HEK293 (cell line): ENCODE measurements at regions not wholly inside any gene's neighbourhood (a gene's known extent, or its start where the extent isn't known, plus 50 kb on each side); places are given as distances from the start of the nearest gene placed in this dataset.

Source experiments
- CTCF ChIA-PET: fragments of 350-600 bp; formaldehyde crosslinking; extraction: SDS; loops from one replicate; lab custom pipeline; 2021; ENCODE audit warnings: antibody characterized with exemption; lab: Yijun Ruan, JAX
- POLR2A ChIA-PET: fragments of 300-600 bp; formaldehyde crosslinking; extraction: SDS; loops from one replicate; lab custom pipeline; 2020; ENCODE audit warnings: antibody characterized with exemption, inconsistent platforms; lab: Yijun Ruan, JAX
- H3K27ac ChIP-seq: fragments of 200-500 bp; sonication (Bioruptor generic); 2 replicates; pipeline ENCODE4 v1.5.1; 2014; ENCODE audit warnings: low read depth, low read length, control low read depth, inconsistent platforms; ENCODE audit errors: extremely low read depth
- H3K36me3 ChIP-seq, 2 experiments: fragments of 200-500 bp in 1 of 2; sonication (Bioruptor generic) in 1 of 2; 1 replicate in 1 of 2; 2 replicates in 1 of 2; pipeline ENCODE4 v1.5.1; 2014 to 2017; ENCODE audit warnings: inconsistent platforms in 2 of 2, low read length in 2 of 2; ENCODE audit not compliant: control insufficient read depth in 2 of 2, insufficient read depth in 1 of 2
- H3K4me1 ChIP-seq: fragments of 200-500 bp; sonication (Bioruptor generic); 2 replicates; pipeline ENCODE4 v1.5.1; 2014; ENCODE audit warnings: mild to moderate bottlenecking, low read length, inconsistent platforms; ENCODE audit not compliant: control insufficient read depth, insufficient read depth
- H3K4me3 ChIP-seq: 2 replicates; pipeline ENCODE4 v1.5.1; 2011; ENCODE audit warnings: low read depth, mild to moderate bottlenecking, control low read depth, low read length, moderate library complexity
- H3K9me3 ChIP-seq: fragments of 200-500 bp; sonication (Bioruptor generic); 2 replicates; pipeline ENCODE4 v1.5.1; 2014; ENCODE audit warnings: low read depth, low read length, inconsistent platforms; ENCODE audit not compliant: control insufficient read depth, insufficient read depth
- IKZF3 ChIP-seq: fragments of 450-650 bp; IDR thresholded peaks from 2 replicates; pipeline ENCODE4 v1.5.0; 2018; ENCODE audit warnings: missing biosample characterization, mild to moderate bottlenecking, missing genetic modification characterization, moderate library complexity
- KLF10 ChIP-seq: fragments of 450-650 bp; IDR thresholded peaks from 2 replicates; pipeline ENCODE4 v1.5.1; 2018; ENCODE audit warnings: missing biosample characterization, mild to moderate bottlenecking, missing genetic modification characterization
- OSR2 ChIP-seq: fragments of 450-650 bp; formaldehyde crosslinking; IDR thresholded peaks from 2 replicates; pipeline ENCODE4 v1.5.1; 2016; ENCODE audit warnings: missing biosample characterization, missing genetic modification characterization
- SCRT1 ChIP-seq: fragments of 450-650 bp; formaldehyde crosslinking; IDR thresholded peaks from 2 replicates; pipeline ENCODE4 v1.5.1; 2016; ENCODE audit warnings: missing biosample characterization, missing genetic modification characterization, borderline replicate concordance
- TRIM28 ChIP-seq: IDR thresholded peaks from 2 replicates; pipeline ENCODE4 v1.6.1; 2011; ENCODE audit warnings: low read length, control low read depth, borderline replicate concordance
- ZFP3 ChIP-seq: fragments of 450-650 bp; formaldehyde crosslinking; IDR thresholded peaks from 2 replicates; pipeline ENCODE4 v1.5.1; 2016; ENCODE audit warnings: low read depth, missing biosample characterization, missing genetic modification characterization
- ZNF184 ChIP-seq: fragments of 450-650 bp; IDR thresholded peaks from 2 replicates; pipeline ENCODE4 v1.5.1; 2018; ENCODE audit warnings: missing biosample characterization, mild to moderate bottlenecking, missing genetic modification characterization
- ZNF335 ChIP-seq: fragments of 450-650 bp; formaldehyde crosslinking; conservative IDR thresholded peaks from 2 replicates; pipeline ENCODE4 v1.5.1; 2016; ENCODE audit warnings: missing biosample characterization, missing genetic modification characterization
- ZNF423 ChIP-seq: fragments of 450-650 bp; formaldehyde crosslinking; IDR thresholded peaks from 2 replicates; pipeline ENCODE4 v1.5.1; 2016; ENCODE audit warnings: missing biosample characterization, missing genetic modification characterization
- ZNF473 ChIP-seq: fragments of 450-650 bp; formaldehyde crosslinking; IDR thresholded peaks from 2 replicates; pipeline ENCODE4 v1.5.1; 2017; ENCODE audit warnings: missing biosample characterization, missing genetic modification characterization
- ZNF561 ChIP-seq: fragments of 450-650 bp; IDR thresholded peaks from 2 replicates; pipeline ENCODE4 v1.5.1; 2018; ENCODE audit warnings: missing biosample characterization, missing genetic modification characterization, borderline replicate concordance
- ZNF660 ChIP-seq: fragments of 450-650 bp; IDR thresholded peaks from 2 replicates; pipeline ENCODE4 v1.5.1; 2018; ENCODE audit warnings: missing biosample characterization, mild to moderate bottlenecking, missing genetic modification characterization
- TF ChIP-seq, protein P1 (sequence below): fragments of 450-650 bp; formaldehyde crosslinking; IDR thresholded peaks from 2 replicates; pipeline ENCODE4 v1.5.1; 2016; ENCODE audit warnings: missing biosample characterization, missing genetic modification characterization, low read depth
- TF ChIP-seq, protein P2 (sequence below): fragments of 450-650 bp; formaldehyde crosslinking; IDR thresholded peaks from 2 replicates; pipeline ENCODE4 v1.5.1; 2016; ENCODE audit warnings: missing biosample characterization, missing genetic modification characterization
- TF ChIP-seq, protein P3 (sequence below): fragments of 450-650 bp; formaldehyde crosslinking; optimal IDR thresholded peaks from 2 replicates; pipeline ENCODE3; 2016; ENCODE audit warnings: missing biosample characterization, mild to moderate bottlenecking, missing genetic modification characterization
- TF ChIP-seq, protein P4 (sequence below): fragments of 450-650 bp; formaldehyde crosslinking; IDR thresholded peaks from 2 replicates; pipeline ENCODE4 v1.5.1; 2017; ENCODE audit warnings: missing biosample characterization, missing genetic modification characterization
- TF ChIP-seq, protein P5 (sequence below): sonication (generic); formaldehyde crosslinking; IDR thresholded peaks from 2 replicates; pipeline ENCODE4 v1.8.1; 2022; ENCODE audit warnings: mild to moderate bottlenecking, moderate library complexity, missing genetic modification reagents

DNA sequence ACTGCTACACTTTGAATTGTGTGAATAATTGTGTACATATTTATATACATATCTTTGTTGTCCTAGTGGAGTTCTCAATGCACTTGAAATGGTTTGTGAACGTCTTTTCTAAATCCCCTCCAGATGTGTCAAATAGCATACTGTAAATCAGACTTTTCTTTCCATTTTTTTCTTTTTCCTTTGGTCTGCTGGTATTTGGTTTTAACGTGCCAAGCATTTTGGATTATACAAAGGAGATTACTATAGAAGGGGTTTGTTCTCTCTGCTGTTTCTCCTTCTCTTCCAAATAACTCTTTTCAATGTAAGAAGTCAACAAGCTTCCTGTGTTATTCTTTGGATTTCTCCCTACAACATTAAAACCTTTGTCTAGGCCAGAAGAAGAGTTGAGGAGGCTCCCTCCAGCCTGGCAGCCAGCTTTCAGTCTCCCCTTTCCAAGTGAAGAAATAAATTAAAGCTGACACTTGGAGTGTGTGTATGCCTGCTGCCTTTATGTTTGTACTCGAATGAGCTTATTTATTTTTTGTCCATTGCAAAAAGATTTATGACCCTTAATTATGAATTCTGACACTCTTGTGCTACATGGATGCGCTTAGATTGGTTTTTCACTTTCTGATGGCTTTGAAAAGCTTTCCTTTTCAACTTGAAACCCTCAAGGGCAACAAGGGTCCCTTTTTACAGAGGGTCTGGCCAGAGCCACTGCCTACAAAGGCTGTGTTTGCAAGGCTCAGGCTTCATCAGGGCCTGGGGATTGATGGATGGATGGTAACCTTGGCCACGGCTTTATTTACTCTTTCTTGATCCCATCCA is 107.8 kb downstream of the RAB18 start (continued):
- TF ChIP-seq, protein P1, sequence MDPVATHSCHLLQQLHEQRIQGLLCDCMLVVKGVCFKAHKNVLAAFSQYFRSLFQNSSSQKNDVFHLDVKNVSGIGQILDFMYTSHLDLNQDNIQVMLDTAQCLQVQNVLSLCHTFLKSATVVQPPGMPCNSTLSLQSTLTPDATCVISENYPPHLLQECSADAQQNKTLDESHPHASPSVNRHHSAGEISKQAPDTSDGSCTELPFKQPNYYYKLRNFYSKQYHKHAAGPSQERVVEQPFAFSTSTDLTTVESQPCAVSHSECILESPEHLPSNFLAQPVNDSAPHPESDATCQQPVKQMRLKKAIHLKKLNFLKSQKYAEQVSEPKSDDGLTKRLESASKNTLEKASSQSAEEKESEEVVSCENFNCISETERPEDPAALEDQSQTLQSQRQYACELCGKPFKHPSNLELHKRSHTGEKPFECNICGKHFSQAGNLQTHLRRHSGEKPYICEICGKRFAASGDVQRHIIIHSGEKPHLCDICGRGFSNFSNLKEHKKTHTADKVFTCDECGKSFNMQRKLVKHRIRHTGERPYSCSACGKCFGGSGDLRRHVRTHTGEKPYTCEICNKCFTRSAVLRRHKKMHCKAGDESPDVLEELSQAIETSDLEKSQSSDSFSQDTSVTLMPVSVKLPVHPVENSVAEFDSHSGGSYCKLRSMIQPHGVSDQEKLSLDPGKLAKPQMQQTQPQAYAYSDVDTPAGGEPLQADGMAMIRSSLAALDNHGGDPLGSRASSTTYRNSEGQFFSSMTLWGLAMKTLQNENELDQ (tag by site-specific recombination): no peak
- no peak for TF ChIP-seq ZNF335 (tag by site-specific recombination)
- TF ChIP-seq, protein P2, sequence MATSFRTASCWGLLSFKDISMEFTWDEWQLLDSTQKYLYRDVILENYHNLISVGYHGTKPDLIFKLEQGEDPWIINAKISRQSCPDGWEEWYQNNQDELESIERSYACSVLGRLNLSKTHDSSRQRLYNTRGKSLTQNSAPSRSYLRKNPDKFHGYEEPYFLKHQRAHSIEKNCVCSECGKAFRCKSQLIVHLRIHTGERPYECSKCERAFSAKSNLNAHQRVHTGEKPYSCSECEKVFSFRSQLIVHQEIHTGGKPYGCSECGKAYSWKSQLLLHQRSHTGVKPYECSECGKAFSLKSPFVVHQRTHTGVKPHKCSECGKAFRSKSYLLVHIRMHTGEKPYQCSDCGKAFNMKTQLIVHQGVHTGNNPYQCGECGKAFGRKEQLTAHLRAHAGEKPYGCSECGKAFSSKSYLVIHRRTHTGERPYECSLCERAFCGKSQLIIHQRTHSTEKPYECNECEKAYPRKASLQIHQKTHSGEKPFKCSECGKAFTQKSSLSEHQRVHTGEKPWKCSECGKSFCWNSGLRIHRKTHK (tag by site-specific recombination): no peak
- TF ChIP-seq, protein P3, sequence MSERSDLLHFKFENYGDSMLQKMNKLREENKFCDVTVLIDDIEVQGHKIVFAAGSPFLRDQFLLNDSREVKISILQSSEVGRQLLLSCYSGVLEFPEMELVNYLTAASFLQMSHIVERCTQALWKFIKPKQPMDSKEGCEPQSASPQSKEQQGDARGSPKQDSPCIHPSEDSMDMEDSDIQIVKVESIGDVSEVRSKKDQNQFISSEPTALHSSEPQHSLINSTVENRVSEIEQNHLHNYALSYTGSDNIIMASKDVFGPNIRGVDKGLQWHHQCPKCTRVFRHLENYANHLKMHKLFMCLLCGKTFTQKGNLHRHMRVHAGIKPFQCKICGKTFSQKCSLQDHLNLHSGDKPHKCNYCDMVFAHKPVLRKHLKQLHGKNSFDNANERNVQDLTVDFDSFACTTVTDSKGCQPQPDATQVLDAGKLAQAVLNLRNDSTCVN (tag by site-specific recombination): no peak

DNA sequence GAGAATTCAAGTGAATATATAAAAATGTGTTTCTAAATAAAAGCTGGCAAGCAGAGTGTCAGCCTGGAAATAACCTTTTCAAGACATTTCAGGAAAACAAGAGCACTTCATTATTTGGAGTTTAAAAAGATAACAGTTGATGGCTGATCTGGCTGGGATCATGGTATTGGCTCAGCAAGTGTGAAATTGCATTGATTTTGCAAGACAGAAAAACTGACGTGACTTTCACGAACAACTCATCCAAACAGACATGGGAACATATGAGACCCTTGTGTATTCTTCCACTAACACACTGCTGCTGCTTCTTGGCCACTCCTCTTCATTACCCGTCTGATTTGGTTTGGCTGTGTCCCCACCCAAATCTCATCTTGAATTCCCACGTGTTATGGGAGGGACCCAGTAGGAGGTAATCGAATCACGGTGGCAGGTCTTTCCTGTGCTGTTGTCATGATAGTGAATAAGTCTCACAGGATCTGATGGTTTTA is 108.5 kb downstream of the RAB18 start:
- TF ChIP-seq OSR2 (tag by site-specific recombination) (no peak), ZNF423 (tag by site-specific recombination) (no peak), TRIM28 (no peak), ZNF660 (no peak), IKZF3 (tag by site-specific recombination) (no peak), ZFP3 (tag by site-specific recombination) (no peak), ZNF561 (tag by site-specific recombination) (no peak), ZNF184 (tag by site-specific recombination) (no peak), SCRT1 (tag by site-specific recombination) (no peak), ZNF473 (tag by site-specific recombination) (no peak), KLF10 (tag by site-specific recombination) (no peak)
- TF ChIP-seq, protein P4, sequence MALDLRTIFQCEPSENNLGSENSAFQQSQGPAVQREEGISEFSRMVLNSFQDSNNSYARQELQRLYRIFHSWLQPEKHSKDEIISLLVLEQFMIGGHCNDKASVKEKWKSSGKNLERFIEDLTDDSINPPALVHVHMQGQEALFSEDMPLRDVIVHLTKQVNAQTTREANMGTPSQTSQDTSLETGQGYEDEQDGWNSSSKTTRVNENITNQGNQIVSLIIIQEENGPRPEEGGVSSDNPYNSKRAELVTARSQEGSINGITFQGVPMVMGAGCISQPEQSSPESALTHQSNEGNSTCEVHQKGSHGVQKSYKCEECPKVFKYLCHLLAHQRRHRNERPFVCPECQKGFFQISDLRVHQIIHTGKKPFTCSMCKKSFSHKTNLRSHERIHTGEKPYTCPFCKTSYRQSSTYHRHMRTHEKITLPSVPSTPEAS (tag by site-specific recombination): no peak
- TF ChIP-seq, protein P5, sequence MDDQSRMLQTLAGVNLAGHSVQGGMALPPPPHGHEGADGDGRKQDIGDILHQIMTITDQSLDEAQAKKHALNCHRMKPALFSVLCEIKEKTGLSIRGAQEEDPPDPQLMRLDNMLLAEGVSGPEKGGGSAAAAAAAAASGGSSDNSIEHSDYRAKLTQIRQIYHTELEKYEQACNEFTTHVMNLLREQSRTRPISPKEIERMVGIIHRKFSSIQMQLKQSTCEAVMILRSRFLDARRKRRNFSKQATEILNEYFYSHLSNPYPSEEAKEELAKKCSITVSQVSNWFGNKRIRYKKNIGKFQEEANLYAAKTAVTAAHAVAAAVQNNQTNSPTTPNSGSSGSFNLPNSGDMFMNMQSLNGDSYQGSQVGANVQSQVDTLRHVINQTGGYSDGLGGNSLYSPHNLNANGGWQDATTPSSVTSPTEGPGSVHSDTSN: no peak
- Histone ChIP-seq H3K4me3 (no peak overlapping the region), H3K27ac (no peak overlapping the region), H3K9me3 (no peaks in the 10 kb centered on the region), H3K4me1 (no peaks in the 10 kb centered on the region), H3K36me3 (no peaks in the 10 kb centered on the region)
- CTCF ChIA-PET: interaction anchor here (0.7 kb wide), 1 partner anchor 9 kb away, joined by 4 read pairs; no protein-coding TSS in a partner anchor
- POLR2A ChIA-PET: no interaction called here
